CD4-positive, alpha-beta T cell treated with Interleukin-12 subunit alpha and Interleukin-12 subunit beta, for 1 hour (primary cell): ENCODE measurements at regions not wholly inside any gene's neighbourhood (a gene's known extent, or its start where the extent isn't known, plus 50 kb on each side); places are given as distances from the start of the nearest gene placed in this dataset.
"Not testable (repeated sequence)": the region's sequence is repeated elsewhere in the genome, so short reads cannot be mapped to it uniquely, and the experiment has no call there.

Source experiments
- DNase-seq: peaks from one replicate; pipeline ENCODE4 v3.0.0-alpha.2; 2020

GRCh38 chr6:140039364-140039763 lies 664.9 kb upstream of the CITED2 start:
- no peak for DNase-seq

GRCh38 chr6:140036196-140036595 lies 661.7 kb upstream of the CITED2 start:
- no peak for DNase-seq

- no peak for DNase-seq
Measured at GRCh38 chr6:140032189-140032588, 657.7 kb upstream of the CITED2 start.

GRCh38 chr6:140029551-140029950 lies 655.1 kb upstream of the CITED2 start:
- DNase-seq = no peak

GRCh38 chr6:140027219-140027618 lies 652.8 kb upstream of the CITED2 start:
- no peak for DNase-seq

GRCh38 chr6:140026546-140026945 lies 652.1 kb upstream of the CITED2 start:
- no peak for DNase-seq

- no peak for DNase-seq
Measured at GRCh38 chr6:140025171-140025570, 650.7 kb upstream of the CITED2 start.

GRCh38 chr6:140020207-140020791 lies 645.9 kb upstream of the CITED2 start:
- no peak for DNase-seq

- DNase-seq = no peak
Measured at GRCh38 chr6:140018588-140018987, 644.1 kb upstream of the CITED2 start.

GRCh38 chr6:140017470-140017869 lies 643.0 kb upstream of the CITED2 start:
- DNase-seq = no peak

GRCh38 chr6:140012150-140012549 lies 637.7 kb upstream of the CITED2 start:
- DNase-seq = no peak

GRCh38 chr6:140011537-140011936 lies 637.1 kb upstream of the CITED2 start:
- DNase-seq = no peak

- DNase-seq = no peak
Measured at GRCh38 chr6:140009286-140009685, 634.8 kb upstream of the CITED2 start.

- no peak for DNase-seq
Measured at GRCh38 chr6:140007525-140007924, 633.1 kb upstream of the CITED2 start.

- no peak for DNase-seq
Measured at GRCh38 chr6:140003217-140003616, 628.8 kb upstream of the CITED2 start.

GRCh38 chr6:140002396-140003022 lies 628.1 kb upstream of the CITED2 start:
- DNase-seq = no peak

GRCh38 chr6:140001821-140002341 lies 627.4 kb upstream of the CITED2 start:
- no peak for DNase-seq

GRCh38 chr6:140001005-140001404 lies 626.6 kb upstream of the CITED2 start:
- no peak for DNase-seq

GRCh38 chr6:139999661-140000060 lies 625.2 kb upstream of the CITED2 start:
- not testable (repeated sequence) for DNase-seq

GRCh38 chr6:139998478-139998877 lies 624.0 kb upstream of the CITED2 start:
- not testable (repeated sequence) for DNase-seq

- DNase-seq = no peak
Measured at GRCh38 chr6:139996253-139996834, 621.9 kb upstream of the CITED2 start.

- no peak for DNase-seq
Measured at GRCh38 chr6:139994998-139995397, 620.5 kb upstream of the CITED2 start.

- no peak for DNase-seq
Measured at GRCh38 chr6:139990856-139991465, 616.5 kb upstream of the CITED2 start.
